SK-N-SH (cell line): ENCODE measurements at regions not wholly inside any gene's neighbourhood (a gene's known extent, or its start where the extent isn't known, plus 50 kb on each side); places are given as distances from the start of the nearest gene placed in this dataset.

Source experiments
- CTCF ChIA-PET: fragments of 300-600, 350-600 bp; formaldehyde crosslinking; extraction: SDS; loops from one replicate; lab custom pipeline; 2021; lab: Yijun Ruan, JAX
- POLR2A ChIA-PET: fragments of 350-600 bp; sonication (Branson Sonifier 250); formaldehyde crosslinking; extraction: SDS; loops from one replicate; lab custom pipeline; 2020; ENCODE audit warnings: antibody characterized with exemption, inconsistent platforms; lab: Yijun Ruan, JAX
- DNase-seq: peaks from one replicate; pipeline ENCODE4 v3.0.0; 2012
- H2AFZ ChIP-seq: fragments of 200-600 bp; sonication (generic); 2 replicates; pipeline ENCODE4 v1.8.1; 2016; ENCODE audit warnings: antibody characterized with exemption, mild to moderate bottlenecking, low read depth
- H3F3A ChIP-seq: fragments of 200-600 bp; sonication (generic); replicated peaks from 2 replicates; pipeline ENCODE3; 2016; ENCODE audit warnings: antibody characterized with exemption, mild to moderate bottlenecking; ENCODE audit not compliant: insufficient read depth
- H3K27ac ChIP-seq, 2 experiments: fragments of 200-500 bp in 1 of 2; fragments of 200-600 bp in 1 of 2; sonication (Bioruptor generic) in 1 of 2; sonication (generic), shearing (Covaris generic) in 1 of 2; 2 replicates each; pipeline versions ENCODE4 v1.5.1 to v1.6.1; 2014 to 2016; ENCODE audit warnings: low read depth in 2 of 2, inconsistent platforms in 1 of 2, low read length in 1 of 2, mild to moderate bottlenecking in 1 of 2, mixed read lengths in 1 of 2
- H3K27me3 ChIP-seq: fragments of 200-600 bp; sonication (generic), shearing (Covaris generic); 2 replicates; pipeline ENCODE4 v1.6.1; 2016; ENCODE audit warnings: mixed run types; ENCODE audit not compliant: insufficient read depth
- H3K36me3 ChIP-seq, 2 experiments: fragments of 200-500 bp in 1 of 2; fragments of 200-600 bp in 1 of 2; sonication (Bioruptor generic) in 1 of 2; sonication (generic) in 1 of 2; replicated peaks in 1 of 2; 2 replicates each; pipeline versions ENCODE3 to v1.5.1; 2014 to 2016; ENCODE audit warnings: low read length in 1 of 2, mild to moderate bottlenecking in 1 of 2; ENCODE audit not compliant: insufficient read depth in 2 of 2, control insufficient read depth in 1 of 2
- H3K4me1 ChIP-seq, 2 experiments: fragments of 200-500 bp in 1 of 2; fragments of 200-600 bp in 1 of 2; sonication (Bioruptor generic) in 1 of 2; sonication (generic), shearing (Covaris generic) in 1 of 2; 2 replicates each; pipeline versions ENCODE4 v1.5.1 to v1.6.1; 2014 to 2016; ENCODE audit warnings: low read depth in 1 of 2, low read length in 1 of 2, mixed run types in 1 of 2; ENCODE audit not compliant: insufficient read depth in 2 of 2, control insufficient read depth in 1 of 2
- H3K4me2 ChIP-seq: fragments of 200-600 bp; sonication (generic), shearing (Covaris generic); 2 replicates; pipeline ENCODE4 v1.6.1; 2017; ENCODE audit warnings: mixed run types
- H3K4me3 ChIP-seq, 2 experiments: fragments of 200-500 bp in 1 of 2; fragments of 200-600 bp in 1 of 2; sonication (Bioruptor generic) in 1 of 2; sonication (generic), shearing (Covaris generic) in 1 of 2; 2 replicates each; pipeline versions ENCODE4 v1.5.1 to v1.8.1; 2014 to 2016; ENCODE audit warnings: low read depth in 2 of 2, inconsistent platforms in 1 of 2, low read length in 1 of 2, mild to moderate bottlenecking in 1 of 2, mixed read lengths in 1 of 2, moderate library complexity in 1 of 2
- H3K79me2 ChIP-seq: fragments of 200-600 bp; sonication (generic); 2 replicates; pipeline ENCODE4 v1.8.1; 2017; ENCODE audit warnings: mild to moderate bottlenecking; ENCODE audit not compliant: insufficient read depth
- H3K9ac ChIP-seq: fragments of 200-600 bp; sonication (generic); 2 replicates; pipeline ENCODE4 v1.6.1; 2017; ENCODE audit warnings: mixed run types
- H3K9me2 ChIP-seq: fragments of 200-600 bp; sonication (generic); 2 replicates; pipeline ENCODE4 v1.6.1; 2017; ENCODE audit warnings: mixed run types
- H3K9me3 ChIP-seq: fragments of 200-600 bp; sonication (generic); 2 replicates; pipeline ENCODE4 v1.6.1; 2017; ENCODE audit warnings: mixed run types, mild to moderate bottlenecking, moderate library complexity
- H4K20me1 ChIP-seq: fragments of 200-600 bp; sonication (generic); 2 replicates; pipeline ENCODE4 v1.6.1; 2017; ENCODE audit warnings: mild to moderate bottlenecking, mixed run types; ENCODE audit not compliant: insufficient read depth
- CHD2 ChIP-seq: fragments of 150-350 bp; IDR thresholded peaks from 2 replicates; pipeline ENCODE4 v1.6.1; 2018; ENCODE audit warnings: low read length; ENCODE audit not compliant: partially characterized antibody
- CTCF ChIP-seq: fragments of 200-600 bp; sonication (generic); IDR thresholded peaks from 2 replicates; pipeline ENCODE4 v1.6.1; 2017; ENCODE audit warnings: antibody characterized with exemption, mild to moderate bottlenecking, moderate library complexity
- ELF1 ChIP-seq: IDR thresholded peaks from 2 replicates; pipeline ENCODE4 v1.4.0; 2012
- FOSL2 ChIP-seq: IDR thresholded peaks from 2 replicates; pipeline ENCODE4 v1.4.0; 2012; ENCODE audit warnings: low read depth, mild to moderate bottlenecking, moderate library complexity, borderline replicate concordance
- FOXM1 ChIP-seq: IDR thresholded peaks from 2 replicates; pipeline ENCODE4 v1.4.0; 2012; ENCODE audit warnings: low read depth, mild to moderate bottlenecking
- IRF3 ChIP-seq: fragments of 150-350 bp; IDR thresholded peaks from 2 replicates; pipeline ENCODE4 v1.6.1; 2016; ENCODE audit warnings: mild to moderate bottlenecking, low read depth, low read length
- MEF2A ChIP-seq: IDR thresholded peaks from 2 replicates; pipeline ENCODE4 v1.4.0; 2012; ENCODE audit warnings: low read depth, borderline replicate concordance
- MXI1 ChIP-seq: IDR thresholded peaks from 2 replicates; pipeline ENCODE4 v1.6.1; 2012; ENCODE audit warnings: mild to moderate bottlenecking, low read depth, low read length, improper control_type of control experiment
- NRF1 ChIP-seq: IDR thresholded peaks from 2 replicates; pipeline ENCODE4 v1.6.1; 2012; ENCODE audit warnings: low read depth, mild to moderate bottlenecking, low read length
- PBX3 ChIP-seq: IDR thresholded peaks from 2 replicates; pipeline ENCODE4; 2012
- POLR2AphosphoS5 ChIP-seq: IDR thresholded peaks from 2 replicates; pipeline ENCODE4 v1.6.1; 2012; ENCODE audit warnings: low read depth, low read length
- RAD21 ChIP-seq: IDR thresholded peaks from 2 replicates; pipeline ENCODE4 v1.6.1; 2012; ENCODE audit warnings: mild to moderate bottlenecking, low read length
- RCOR1 ChIP-seq: fragments of 150-350 bp; IDR thresholded peaks from 2 replicates; pipeline ENCODE4 v1.6.1; 2017; ENCODE audit warnings: antibody characterized with exemption, low read length
- REST ChIP-seq: IDR thresholded peaks from 2 replicates; pipeline ENCODE4 v1.6.1; 2012; ENCODE audit warnings: mild to moderate bottlenecking, low read depth, low read length, moderate library complexity
- RFX5 ChIP-seq: IDR thresholded peaks from 2 replicates; pipeline ENCODE4 v1.6.1; 2012; ENCODE audit warnings: mild to moderate bottlenecking, improper control_type of control experiment, low read length
- SIN3A ChIP-seq: IDR thresholded peaks from 2 replicates; pipeline ENCODE4 v1.6.1; 2012; ENCODE audit warnings: low read depth, mild to moderate bottlenecking, low read length, moderate library complexity, borderline replicate concordance
- ZBTB33 ChIP-seq: IDR thresholded peaks from 2 replicates; pipeline ENCODE4 v1.4.0; 2012; ENCODE audit warnings: low read depth, borderline replicate concordance
- WGBS: methylation state at CpG from one replicate; pipeline ENCODE4 v1.1.6; 2017; ENCODE audit warnings: low lambda C conversion rate; 5-methylcytosine and 5-hydroxymethylcytosine counted together
- TF ChIP-seq, protein P1 (sequence below): IDR thresholded peaks from 2 replicates; pipeline ENCODE4 v1.4.0; 2012; ENCODE audit warnings: low read depth
- TF ChIP-seq, protein P2 (sequence below): fragments of 150-350 bp; IDR thresholded peaks from 2 replicates; pipeline ENCODE4 v1.6.1; 2017; ENCODE audit warnings: antibody characterized with exemption, low read length, low read depth, borderline replicate concordance

- no peak overlapping the region for H3K4me2 ChIP-seq
- H3K27ac ChIP-seq, result no peak overlapping the region
- no peaks in the 10 kb centered on the region for H4K20me1 ChIP-seq
- 5% methylated on average over 1 of the region's 1 CpG for WGBS
- H3K4me3 ChIP-seq, result no peak overlapping the region
- TF ChIP-seq RCOR1 (no peak), RAD21 (no peak), POLR2AphosphoS5 (no peak), NRF1 (no peak), FOXM1 (no peak), PBX3 (no peak), REST (no peak), MXI1 (no peak), CTCF (no peak), RFX5 (no peak), FOSL2 (no peak), MEF2A (no peak), ELF1 (no peak), IRF3 (no peak), SIN3A (no peak), ZBTB33 (no peak), CHD2 (no peak)
- TF ChIP-seq, protein P1, sequence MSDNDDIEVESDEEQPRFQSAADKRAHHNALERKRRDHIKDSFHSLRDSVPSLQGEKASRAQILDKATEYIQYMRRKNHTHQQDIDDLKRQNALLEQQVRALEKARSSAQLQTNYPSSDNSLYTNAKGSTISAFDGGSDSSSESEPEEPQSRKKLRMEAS, result no peak
- TF ChIP-seq, protein P2, sequence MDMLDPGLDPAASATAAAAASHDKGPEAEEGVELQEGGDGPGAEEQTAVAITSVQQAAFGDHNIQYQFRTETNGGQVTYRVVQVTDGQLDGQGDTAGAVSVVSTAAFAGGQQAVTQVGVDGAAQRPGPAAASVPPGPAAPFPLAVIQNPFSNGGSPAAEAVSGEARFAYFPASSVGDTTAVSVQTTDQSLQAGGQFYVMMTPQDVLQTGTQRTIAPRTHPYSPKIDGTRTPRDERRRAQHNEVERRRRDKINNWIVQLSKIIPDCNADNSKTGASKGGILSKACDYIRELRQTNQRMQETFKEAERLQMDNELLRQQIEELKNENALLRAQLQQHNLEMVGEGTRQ, result no peak
- no peaks in the 10 kb centered on the region; a peak in 1 of 4 replicates for H3K4me1 ChIP-seq
- H3K27me3 ChIP-seq, result no peaks in the 10 kb centered on the region
- H3K9me2 ChIP-seq, result no peaks in the 10 kb centered on the region
- no peaks in the 10 kb centered on the region; the same call in 1 of the 2 replicates for H3K9me3 ChIP-seq
- POLR2A ChIA-PET, result no interaction called here
- CTCF ChIA-PET, result no interaction called here
- no peaks in the 10 kb centered on the region for H3F3A ChIP-seq
- H3K79me2 ChIP-seq, result no peaks in the 10 kb centered on the region
- no peak overlapping the region for H2AFZ ChIP-seq
- no peak overlapping the region for H3K9ac ChIP-seq
- H3K36me3 ChIP-seq, result no peaks in the 10 kb centered on the region
- no peak for DNase-seq
Observed at GRCh38 chr6:92176666-92177065, 1242.7 kb downstream of the EPHA7 start.
